ENCODE measurements at regions not wholly inside any gene's neighbourhood (a gene's known extent, or its start where the extent isn't known, plus 50 kb on each side); places are given as distances from the start of the nearest gene placed in this dataset.

DNA sequence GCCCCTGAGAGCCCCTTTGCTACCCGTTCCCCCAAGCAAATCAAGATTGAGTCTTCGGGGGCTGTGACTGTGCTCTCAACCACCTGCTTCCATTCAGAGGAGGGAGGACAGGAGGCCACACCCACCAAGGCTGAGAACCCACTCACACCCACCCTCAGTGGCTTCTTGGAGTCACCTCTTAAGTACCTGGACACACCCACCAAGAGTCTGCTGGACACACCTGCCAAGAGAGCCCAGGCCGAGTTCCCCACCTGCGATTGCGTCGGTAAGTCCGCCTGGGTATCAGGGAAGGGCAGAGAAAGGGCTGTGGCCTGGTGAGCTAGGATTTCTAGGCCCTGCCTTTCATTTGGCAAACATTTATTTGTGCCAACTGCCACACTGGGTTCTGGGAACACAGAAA is 63.4 kb downstream of the TET3 start:
- Histone ChIP-seq H3K27ac (ENCODE audit: low read depth in 1 of 2, low read length in 2 of 2) (no peak overlapping the region), H3K4me3 (ENCODE audit: low read length) (no peak overlapping the region), H3K27me3 (ENCODE audit: control insufficient read depth in 1 of 2, insufficient read depth in 2 of 2, low read length in 2 of 2) (no peaks in the 10 kb centered on the region), H3K4me1 (ENCODE audit: insufficient read depth, low read length) (peaks cover 8% of the 10 kb centered on the region), H3K9me3 (ENCODE audit: control insufficient read depth in 1 of 2, insufficient read depth in 1 of 2, low read length in 2 of 2) (no peaks in the 10 kb centered on the region), H3K36me3 (ENCODE audit: insufficient read depth, low read length) (peaks cover 33% of the 10 kb centered on the region)
- intact Hi-C loops (cut with DNase I, micrococcal nuclease) = no loop called here
- ATAC-seq (ENCODE audit: poor library complexity) = no peak
- no peak for DNase-seq
- TF ChIP-seq, protein P1, sequence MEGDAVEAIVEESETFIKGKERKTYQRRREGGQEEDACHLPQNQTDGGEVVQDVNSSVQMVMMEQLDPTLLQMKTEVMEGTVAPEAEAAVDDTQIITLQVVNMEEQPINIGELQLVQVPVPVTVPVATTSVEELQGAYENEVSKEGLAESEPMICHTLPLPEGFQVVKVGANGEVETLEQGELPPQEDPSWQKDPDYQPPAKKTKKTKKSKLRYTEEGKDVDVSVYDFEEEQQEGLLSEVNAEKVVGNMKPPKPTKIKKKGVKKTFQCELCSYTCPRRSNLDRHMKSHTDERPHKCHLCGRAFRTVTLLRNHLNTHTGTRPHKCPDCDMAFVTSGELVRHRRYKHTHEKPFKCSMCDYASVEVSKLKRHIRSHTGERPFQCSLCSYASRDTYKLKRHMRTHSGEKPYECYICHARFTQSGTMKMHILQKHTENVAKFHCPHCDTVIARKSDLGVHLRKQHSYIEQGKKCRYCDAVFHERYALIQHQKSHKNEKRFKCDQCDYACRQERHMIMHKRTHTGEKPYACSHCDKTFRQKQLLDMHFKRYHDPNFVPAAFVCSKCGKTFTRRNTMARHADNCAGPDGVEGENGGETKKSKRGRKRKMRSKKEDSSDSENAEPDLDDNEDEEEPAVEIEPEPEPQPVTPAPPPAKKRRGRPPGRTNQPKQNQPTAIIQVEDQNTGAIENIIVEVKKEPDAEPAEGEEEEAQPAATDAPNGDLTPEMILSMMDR (IDR thresholded peaks at IDR 0.05) = no peak
- ChIA-PET CTCF (no interaction called here), POLR2A (no interaction called here)
- Mint-ChIP-seq H3K27me3 (no peaks in the 10 kb centered on the region), H3K36me3 (ENCODE audit: low read depth) (peaks cover 33% of the 10 kb centered on the region), H3K9me3 (no peaks in the 10 kb centered on the region), H3K4me3 (no peak overlapping the region), H3K27ac (peak overlapping the region; percentile 11), H3K4me1 (ENCODE audit: low read depth) (peaks cover 63% of the 10 kb centered on the region)

DNA sequence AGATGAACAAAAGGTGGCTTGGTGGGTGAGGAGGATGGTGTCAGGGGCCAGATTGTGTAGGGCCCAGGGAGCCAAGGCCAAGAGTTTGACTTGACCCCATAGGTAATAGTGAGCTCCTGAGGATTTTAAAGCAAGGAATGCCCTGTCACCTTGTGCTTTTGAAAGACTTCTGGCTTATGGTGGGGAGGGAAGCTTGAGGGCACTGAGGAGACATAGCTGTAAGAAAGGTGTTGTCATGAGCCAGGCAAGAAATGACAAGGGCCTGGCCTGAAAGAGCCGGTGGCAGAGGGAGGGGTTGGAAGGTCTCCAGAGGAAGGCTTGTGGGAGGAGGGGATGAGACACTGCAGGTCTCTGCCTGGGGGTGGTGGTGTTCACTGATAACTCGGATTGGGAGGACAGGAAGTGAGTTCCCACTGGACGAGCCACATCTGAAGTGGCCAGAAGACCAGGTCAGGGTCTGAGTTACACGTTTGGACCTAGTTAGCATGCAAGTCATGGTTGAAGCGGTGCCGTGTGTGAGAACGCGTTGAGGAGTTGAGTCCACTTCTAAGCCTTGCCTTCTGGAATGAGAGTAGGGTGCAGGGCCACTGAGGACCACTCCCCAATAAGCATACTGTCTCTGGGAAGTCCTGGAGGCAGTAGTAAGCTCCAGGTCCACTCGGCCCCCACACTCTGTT is 64.3 kb downstream of the TET3 start:
- Mint-ChIP-seq H3K9me3 (no peaks in the 10 kb centered on the region), H3K4me1 (ENCODE audit: low read depth) (peaks cover 67% of the 10 kb centered on the region), H3K4me3 (no peak overlapping the region), H3K27ac (peak overlapping the region; percentile 11), H3K36me3 (ENCODE audit: low read depth) (peaks cover 41% of the 10 kb centered on the region), H3K27me3 (no peaks in the 10 kb centered on the region)
- H3K27ac ChIP-seq (ENCODE audit: low read depth in 1 of 2, low read length in 2 of 2) = peak overlapping the region in 1 of 2 donors; percentile 16
- no peaks in the 10 kb centered on the region for H3K9me3 ChIP-seq (ENCODE audit: control insufficient read depth in 1 of 2, insufficient read depth in 1 of 2, low read length in 2 of 2)
- peaks cover 33% of the 10 kb centered on the region for H3K36me3 ChIP-seq (ENCODE audit: insufficient read depth, low read length)
- ChIA-PET POLR2A (no interaction called here), CTCF (no interaction called here)
- no peak overlapping the region for H3K4me3 ChIP-seq (ENCODE audit: low read length)
- TF ChIP-seq, protein P1 (IDR thresholded peaks at IDR 0.05) = no peak
- intact Hi-C loops (cut with DNase I, micrococcal nuclease) = no loop called here
- DNase-seq (no peak), ATAC-seq (ENCODE audit: poor library complexity) (no peak)
- H3K4me1 ChIP-seq (ENCODE audit: insufficient read depth, low read length) = peaks cover 16% of the 10 kb centered on the region
- H3K27me3 ChIP-seq (ENCODE audit: control insufficient read depth in 1 of 2, insufficient read depth in 2 of 2, low read length in 2 of 2) = no peaks in the 10 kb centered on the region

DNA sequence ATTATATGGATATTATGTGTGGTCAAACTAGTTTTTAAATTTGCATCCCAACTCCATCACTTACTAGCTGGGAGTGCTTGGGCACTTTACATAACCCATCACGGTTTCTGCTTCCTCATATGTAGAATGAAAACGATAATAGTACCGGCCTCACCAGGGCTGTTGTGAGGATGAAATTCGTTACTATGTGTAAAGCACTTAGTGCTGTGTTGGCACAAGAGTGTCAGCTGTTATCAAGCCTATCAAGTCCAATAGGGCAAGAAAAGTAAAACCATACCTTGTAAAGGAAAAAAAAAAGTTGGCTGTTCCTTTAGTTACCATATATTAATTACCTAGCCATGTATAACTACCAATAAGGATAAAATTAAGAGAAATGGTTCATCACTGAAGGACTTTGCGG is 65.4 kb downstream of the TET3 start:
- H3K4me1 Mint-ChIP-seq (ENCODE audit: low read depth) = peaks cover 69% of the 10 kb centered on the region
- intact Hi-C loops (cut with DNase I, micrococcal nuclease) = loop anchor here in 1 of 2 experiments (5.0 kb wide), 1 partner anchor 123 kb away; the partner anchor contains the start of gene DGUOK
- ChIA-PET POLR2A (interaction anchor here (1.3 kb wide), 1 partner anchor 14 kb away, joined by 3 read pairs; no protein-coding TSS in a partner anchor), CTCF (interaction anchor here (1.5 kb wide), 1 partner anchor 20 kb away, joined by 3 read pairs; no protein-coding TSS in a partner anchor)
- H3K27me3 Mint-ChIP-seq = no peaks in the 10 kb centered on the region
- peaks cover 43% of the 10 kb centered on the region for H3K36me3 Mint-ChIP-seq (ENCODE audit: low read depth)
- TF ChIP-seq, protein P1 (IDR thresholded peaks at IDR 0.05) = no peak
- Histone ChIP-seq H3K27me3 (ENCODE audit: control insufficient read depth in 1 of 2, insufficient read depth in 2 of 2, low read length in 2 of 2) (no peaks in the 10 kb centered on the region), H3K9me3 (ENCODE audit: control insufficient read depth in 1 of 2, insufficient read depth in 1 of 2, low read length in 2 of 2) (no peaks in the 10 kb centered on the region), H3K4me1 (ENCODE audit: insufficient read depth, low read length) (peaks cover 21% of the 10 kb centered on the region), H3K4me3 (ENCODE audit: low read length) (no peak overlapping the region), H3K36me3 (ENCODE audit: insufficient read depth, low read length) (peaks cover 33% of the 10 kb centered on the region), H3K27ac (ENCODE audit: low read depth in 1 of 2, low read length in 2 of 2) (no peak overlapping the region)
- DNase-seq (no peak), ATAC-seq (ENCODE audit: poor library complexity) (no peak)
- H3K27ac Mint-ChIP-seq = peak overlapping the region; percentile 11
- no peaks in the 10 kb centered on the region for H3K9me3 Mint-ChIP-seq
- no peak overlapping the region for H3K4me3 Mint-ChIP-seq
